HG03571 (cell line): ENCODE measurements at regions not wholly inside any gene's neighbourhood (a gene's known extent, or its start where the extent isn't known, plus 50 kb on each side); places are given as distances from the start of the nearest gene placed in this dataset.

ENCODE experiments used
- ATAC-seq: cut with Tn5 transposase; IDR thresholded peaks from one replicate; pipeline ENCODE4 v1.9.1; 2021; ENCODE audit not compliant: unreplicated experiment

DNA sequence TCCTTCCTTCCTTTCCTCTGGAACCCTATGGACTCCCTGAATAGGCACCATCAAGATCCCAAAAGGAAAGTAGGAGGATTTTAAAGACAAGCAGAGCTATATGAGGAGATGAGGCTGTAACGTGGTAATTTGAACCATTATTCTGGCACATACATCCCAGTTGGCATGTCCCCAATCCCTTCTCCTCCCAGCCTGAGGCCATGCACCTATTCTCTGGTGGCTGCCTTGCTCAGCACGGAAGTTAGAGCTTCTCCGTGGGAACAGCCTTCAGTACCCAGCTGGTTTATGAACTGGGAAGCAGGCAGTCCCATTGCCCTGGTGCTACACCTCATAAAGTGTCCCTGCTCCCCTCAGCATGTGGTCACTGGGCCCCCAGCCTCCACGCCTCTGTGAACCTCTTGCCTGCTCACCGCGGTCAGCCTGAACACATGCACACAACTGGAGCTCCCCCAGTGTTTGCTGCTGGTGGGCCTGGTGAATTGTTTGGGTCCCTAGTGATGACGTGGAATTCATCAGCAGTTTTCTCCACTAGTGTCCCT lies 139.9 kb upstream of the PLET1 start:
- no peak for ATAC-seq

GRCh38 chr11:112401036-112401769 lies 140.5 kb upstream of the PLET1 start:
- ATAC-seq = no peak

- no peak for ATAC-seq
Observed at GRCh38 chr11:112403432-112403831, 142.8 kb upstream of the PLET1 start.

DNA sequence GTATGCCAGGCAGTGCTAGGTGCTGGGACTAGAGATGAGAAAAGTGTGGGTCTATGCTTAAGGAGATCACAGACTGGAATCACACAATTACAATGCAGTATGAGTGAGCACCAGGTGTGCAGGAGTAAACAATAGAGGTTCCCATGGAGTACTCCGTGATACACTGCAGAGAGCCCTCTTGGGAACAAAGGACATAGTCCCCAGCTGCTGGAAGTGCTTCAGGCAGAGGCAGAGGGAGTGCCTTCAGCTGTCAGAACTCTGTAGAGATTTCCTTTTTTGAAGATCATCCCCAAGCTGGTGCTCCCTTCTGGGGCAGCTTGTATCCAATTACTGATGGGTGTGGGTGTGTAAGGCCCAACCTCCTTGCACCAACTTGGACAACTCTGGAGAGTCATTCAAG lies 143.5 kb upstream of the PLET1 start:
- ATAC-seq = no peak

DNA sequence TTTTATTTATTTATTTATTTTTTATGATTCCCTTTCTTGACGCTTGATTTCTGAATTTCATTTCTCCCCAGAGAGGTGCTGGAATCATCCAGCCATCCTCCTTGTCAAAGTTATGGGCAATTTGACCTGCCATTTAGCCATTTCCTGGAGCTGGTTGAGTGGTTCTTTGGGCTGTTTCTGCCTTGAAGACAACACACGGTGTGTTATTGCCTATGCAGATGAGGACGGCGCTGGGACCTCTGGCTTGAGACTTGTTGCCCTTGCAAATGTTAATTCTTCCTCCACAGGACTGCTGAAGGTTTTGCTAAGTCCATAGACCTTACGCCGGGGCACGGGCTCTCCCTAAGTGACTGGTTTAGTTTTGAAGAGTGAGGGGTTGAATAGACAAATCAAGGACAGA lies 147.9 kb upstream of the PLET1 start:
- ATAC-seq = no peak

DNA sequence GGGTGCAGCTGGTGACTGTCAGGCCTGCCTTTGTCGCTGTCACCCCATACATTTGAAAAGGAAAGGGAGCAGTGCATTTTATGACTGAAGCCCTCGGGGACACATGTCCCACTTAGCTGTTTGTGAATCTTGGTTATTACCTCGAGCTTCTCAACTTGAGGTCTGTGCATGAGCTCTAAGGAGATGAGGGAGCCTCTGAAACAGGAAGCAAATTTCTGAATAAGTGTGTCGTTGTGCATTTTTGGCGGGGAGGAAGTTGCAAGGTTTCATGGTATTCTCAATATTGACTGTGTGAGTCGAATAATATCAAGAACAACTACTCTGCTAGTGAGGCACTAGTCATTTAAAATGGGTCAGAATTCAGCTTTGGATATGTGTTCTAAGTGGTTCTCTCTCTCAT lies 149.7 kb upstream of the PLET1 start:
- no peak for ATAC-seq

DNA sequence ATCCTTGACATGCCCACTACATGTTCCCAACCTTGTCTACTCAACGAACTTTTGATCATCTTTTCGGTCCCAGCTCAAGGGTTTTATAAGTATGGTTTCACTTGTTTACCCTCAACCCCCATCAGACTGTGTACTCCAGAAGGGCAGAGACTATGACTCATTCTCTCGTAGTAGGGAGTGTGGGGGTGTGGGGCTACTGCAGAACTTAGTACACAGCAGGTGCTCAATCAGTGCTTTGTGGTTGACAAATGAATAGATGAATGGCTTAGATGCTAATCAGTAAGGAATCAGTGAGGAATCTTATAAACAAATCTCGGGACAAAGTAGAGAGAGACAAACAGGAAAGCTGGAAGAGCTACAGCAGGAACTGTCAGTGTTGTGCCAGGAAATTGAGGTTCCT lies 151.7 kb upstream of the PLET1 start:
- ATAC-seq = no peak

- no peak for ATAC-seq
Observed at GRCh38 chr11:112417339-112417738, 156.7 kb upstream of the PLET1 start.

GRCh38 chr11:112418438-112418837 lies 157.8 kb upstream of the PLET1 start:
- no peak for ATAC-seq

- ATAC-seq = no peak
Observed at GRCh38 chr11:112421879-112422278, 161.2 kb upstream of the PLET1 start.

- no peak for ATAC-seq
Observed at GRCh38 chr11:112425121-112425520, 164.5 kb upstream of the PLET1 start.

DNA sequence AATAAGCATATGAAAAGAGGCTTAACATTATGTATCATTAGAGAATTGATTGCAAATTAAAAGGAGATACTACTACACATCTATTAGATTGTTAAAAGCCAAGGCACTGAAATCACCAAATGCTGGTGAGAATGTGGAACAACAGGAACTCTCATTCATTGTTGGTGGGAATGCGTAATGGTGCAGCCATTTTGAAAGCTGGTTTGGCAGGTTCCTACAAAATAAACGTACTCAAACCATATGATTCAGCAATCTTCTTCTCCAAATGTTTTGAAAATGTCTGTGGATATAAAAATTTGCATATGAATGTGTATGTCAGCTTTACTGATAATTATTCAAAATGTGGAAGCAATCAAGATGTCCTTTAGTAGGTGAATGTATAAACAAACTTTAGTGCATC lies 176.4 kb upstream of the PLET1 start:
- ATAC-seq = no peak

DNA sequence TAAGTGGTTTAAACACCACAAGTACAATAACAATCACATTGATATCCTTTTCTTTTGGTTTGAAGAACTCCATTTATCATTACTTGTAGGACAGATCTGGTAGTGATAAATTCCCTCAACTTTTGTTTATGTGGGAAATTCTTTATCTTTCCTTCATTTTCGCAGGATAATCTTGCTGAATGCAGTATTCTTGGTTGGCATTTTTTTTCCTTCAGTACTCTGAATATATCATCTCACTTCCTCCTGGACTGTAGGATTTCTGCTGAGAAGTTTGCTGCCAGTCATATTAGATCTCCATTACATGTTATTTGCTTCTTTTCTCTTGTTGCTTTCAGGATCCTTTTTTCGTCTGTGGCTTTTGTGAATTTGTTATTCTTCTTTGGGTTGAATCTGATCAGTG lies 179.0 kb upstream of the PLET1 start:
- ATAC-seq = no peak

- no peak for ATAC-seq
Observed at GRCh38 chr11:112440518-112440917, 179.9 kb upstream of the PLET1 start.

DNA sequence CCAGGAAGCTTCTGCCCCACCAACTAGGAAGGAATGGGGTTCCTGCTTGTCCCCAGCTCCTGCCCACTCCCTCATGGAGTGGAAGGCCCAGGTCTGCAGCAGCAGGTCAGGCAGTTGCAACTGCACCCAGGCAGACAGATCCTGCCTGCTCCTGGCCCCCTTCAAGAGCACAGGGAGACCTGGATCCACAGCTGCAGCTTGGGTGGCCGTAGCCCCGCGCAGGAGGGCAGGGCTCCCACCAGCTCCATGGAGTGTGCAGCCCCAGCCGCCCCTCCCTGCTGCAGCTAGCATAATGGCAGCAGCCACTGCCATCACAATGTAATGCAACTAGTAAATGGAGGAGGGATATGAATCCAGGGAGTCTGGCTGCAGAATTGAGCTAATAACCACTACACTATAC lies 187.5 kb upstream of the PLET1 start:
- no peak for ATAC-seq

- ATAC-seq = no peak
Observed at GRCh38 chr11:112448806-112449205, 188.1 kb upstream of the PLET1 start.

GRCh38 chr11:112451250-112451649 lies 190.6 kb upstream of the PLET1 start:
- ATAC-seq = no peak

DNA sequence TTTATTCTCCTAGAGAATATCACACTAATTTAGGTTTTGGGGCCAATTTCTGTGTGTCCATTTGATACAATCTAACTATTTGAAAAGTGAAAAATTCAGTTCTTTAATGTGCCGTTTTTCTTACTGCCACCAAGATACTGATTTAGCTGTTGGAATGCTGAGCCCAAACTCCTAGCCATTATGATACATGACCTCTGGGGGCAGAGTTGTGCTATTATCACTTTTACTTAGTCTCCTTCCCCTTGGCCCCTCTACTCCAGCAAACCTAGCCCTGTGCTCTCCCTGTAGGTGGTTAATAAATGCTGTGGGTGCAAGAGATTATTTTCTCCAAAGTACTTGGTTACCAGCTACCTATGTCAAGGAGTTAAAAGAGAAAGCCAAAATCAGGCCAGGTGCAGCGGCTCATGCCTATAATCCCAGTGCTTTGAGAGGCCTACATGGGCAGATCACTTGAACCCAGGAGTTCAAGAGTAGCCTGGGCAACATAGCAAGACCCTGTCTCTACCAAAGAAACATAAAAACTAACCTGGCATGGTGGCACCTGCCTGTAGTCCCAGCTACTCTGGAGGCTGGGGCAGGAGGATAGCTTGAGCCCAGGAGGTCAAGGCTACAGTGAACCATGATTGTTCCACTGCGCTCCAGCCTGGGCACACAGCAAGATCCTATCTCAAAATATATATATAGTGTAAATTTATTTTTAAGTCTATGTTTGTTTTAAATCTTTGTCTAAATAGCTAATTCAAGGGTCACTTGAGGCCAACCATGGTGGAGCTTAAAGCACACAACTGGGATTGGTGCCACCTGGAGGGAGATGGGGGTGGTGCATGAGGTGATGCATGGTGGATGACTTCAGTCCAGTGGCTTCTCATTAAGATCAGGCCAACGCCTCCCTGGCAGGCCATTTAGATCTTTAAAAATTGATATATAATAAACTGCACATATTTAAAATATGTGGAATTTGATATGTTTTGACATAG lies 193.2 kb upstream of the PLET1 start:
- ATAC-seq = no peak

GRCh38 chr11:112454841-112455240 lies 194.2 kb upstream of the PLET1 start:
- no peak for ATAC-seq

DNA sequence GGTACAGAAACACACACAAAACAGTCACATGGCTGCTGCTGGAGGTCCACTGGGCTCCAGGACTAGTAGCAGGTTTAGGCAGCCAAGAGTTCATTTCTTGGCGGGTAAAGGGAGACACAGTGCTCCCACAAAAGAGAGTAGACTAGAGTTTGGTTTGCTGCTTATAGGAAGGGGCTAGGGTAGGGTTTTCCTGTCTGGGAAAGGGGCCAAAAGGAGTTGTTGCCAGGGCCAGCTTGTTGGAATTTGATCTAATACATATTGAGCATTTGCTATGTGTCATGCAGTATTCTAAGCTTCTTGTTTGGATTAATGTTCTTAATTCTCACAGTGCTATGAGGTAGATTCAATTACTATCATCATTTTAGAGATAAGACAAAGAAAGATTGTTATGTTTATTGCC lies 195.1 kb upstream of the PLET1 start:
- no peak for ATAC-seq

- no peak for ATAC-seq
Observed at GRCh38 chr11:112457532-112457931, 196.9 kb upstream of the PLET1 start.

DNA sequence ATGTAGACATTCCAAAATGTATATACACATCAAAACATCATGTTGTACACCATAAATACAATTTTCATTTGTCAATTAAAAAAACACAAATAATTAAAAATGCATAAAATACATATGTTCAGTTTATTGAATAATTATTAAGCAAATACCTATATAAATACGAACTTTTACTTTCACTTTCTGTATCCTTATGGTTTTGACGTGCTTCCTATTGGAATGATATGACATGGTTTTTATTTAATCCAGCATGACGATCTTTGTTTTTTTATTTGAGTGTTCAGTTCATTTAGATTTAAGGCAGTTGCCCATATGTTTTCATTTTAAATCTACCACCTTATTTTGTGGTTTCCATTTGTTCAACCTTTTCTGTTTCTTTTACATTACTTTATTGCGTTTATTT lies 198.3 kb upstream of the PLET1 start:
- ATAC-seq = no peak
